NCI-H82 (cell line): ENCODE measurements at regions not wholly inside any gene's neighbourhood (a gene's known extent, or its start where the extent isn't known, plus 50 kb on each side); places are given as distances from the start of the nearest gene placed in this dataset.

Source experiments
- DNase-seq: peaks from one replicate; lab custom pipeline; 2025; lab: John Stamatoyannopoulos, UW

DNA sequence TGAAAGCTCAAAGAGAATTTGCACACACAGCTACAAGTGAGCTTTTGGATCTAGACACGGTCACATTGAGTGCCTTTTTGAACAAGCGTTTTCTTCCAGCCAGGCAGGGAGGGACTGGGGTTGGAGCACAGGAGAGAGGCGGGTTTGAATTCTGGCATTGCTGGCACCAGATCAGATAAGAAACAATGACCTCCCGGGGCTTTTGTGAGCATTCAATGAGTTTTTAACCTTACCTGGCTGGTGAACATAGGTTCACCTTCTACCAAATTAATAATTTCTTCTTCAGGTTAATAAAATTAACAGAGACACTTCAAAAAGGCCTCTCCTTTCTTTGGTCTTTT is 312.9 kb upstream of the MSX2 start:
- no peak for DNase-seq

- DNase-seq: no peak
These were observed 312.0 kb upstream of the MSX2 start for GRCh38 chr5:174412374-174412773.

DNA sequence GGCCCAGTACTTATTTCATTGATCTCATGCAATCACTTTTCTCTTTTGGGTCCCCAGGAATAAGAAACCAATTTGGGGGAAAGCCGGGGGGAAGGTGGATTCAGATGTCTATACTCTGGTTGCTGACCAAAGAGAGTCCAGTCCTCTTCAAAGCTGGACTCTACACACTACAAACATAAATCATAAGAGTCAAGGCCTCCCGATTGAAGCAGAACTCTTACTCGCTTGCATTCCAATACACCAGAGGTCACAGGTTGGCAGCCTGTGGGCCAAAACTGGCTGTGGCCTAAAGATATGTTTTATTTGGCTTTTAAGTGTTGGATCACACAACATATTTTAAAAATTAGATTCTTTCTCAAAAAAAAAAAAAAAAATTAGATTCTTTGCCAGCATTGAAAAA is 311.4 kb upstream of the MSX2 start:
- no peak for DNase-seq

DNA sequence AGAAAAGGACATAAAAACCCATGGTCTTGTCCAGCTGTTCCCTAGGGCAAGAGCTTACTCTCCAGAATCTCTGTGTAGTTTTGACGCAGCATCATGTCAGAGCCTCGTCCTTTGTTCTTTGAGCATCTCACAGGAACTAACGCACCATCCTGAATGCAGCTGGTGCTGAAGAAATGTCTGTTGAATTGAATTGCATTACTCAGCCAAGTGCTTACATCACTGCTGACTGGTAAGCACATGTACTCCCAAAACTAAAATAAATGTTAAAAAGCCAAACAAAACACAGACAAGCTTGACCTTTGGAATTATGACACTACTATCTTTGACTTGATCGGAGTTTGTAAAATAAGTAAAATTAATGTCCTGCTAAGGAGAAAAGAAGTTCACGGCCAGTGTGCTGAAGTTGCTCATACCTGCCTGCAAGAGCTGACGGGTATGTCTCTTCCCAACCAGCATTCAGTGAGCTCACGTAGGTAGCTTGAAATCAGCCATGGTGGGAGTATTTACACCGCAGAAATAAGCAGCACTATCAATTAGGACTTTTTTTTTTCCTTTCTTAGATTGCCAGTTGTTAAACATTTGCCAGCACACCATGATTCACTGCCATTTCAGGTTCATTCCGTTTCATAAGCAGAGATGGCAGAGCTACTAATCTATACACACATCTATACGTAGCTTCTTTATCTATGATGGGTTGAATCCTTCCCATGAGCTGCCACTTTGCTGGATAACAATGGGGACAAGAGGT is 310.6 kb upstream of the MSX2 start:
- DNase-seq: no peak

DNA sequence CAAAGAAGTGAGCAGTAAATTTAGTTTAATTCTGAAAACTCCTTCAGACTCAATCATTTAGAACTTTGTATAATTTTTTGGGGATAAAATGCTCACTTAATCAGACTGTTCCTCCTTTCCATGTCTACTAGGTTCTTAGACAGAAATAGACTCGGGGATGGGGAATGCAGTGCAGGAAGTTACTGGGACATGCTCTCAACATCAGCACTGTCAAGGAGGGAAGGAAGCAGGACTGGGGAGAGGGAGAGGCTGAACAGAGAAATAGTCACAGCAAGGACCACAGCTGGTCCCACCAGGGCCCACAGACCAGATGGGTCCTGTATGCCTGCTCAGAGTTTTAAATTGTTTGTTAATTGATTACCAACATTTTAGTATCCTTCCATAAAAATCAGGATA is 310.1 kb upstream of the MSX2 start:
- DNase-seq: no peak

GRCh38 chr5:174418809-174419539 is 305.4 kb upstream of the MSX2 start:
- no peak for DNase-seq

GRCh38 chr5:174419540-174420132 is 304.7 kb upstream of the MSX2 start:
- DNase-seq: peak; percentile 87

DNA sequence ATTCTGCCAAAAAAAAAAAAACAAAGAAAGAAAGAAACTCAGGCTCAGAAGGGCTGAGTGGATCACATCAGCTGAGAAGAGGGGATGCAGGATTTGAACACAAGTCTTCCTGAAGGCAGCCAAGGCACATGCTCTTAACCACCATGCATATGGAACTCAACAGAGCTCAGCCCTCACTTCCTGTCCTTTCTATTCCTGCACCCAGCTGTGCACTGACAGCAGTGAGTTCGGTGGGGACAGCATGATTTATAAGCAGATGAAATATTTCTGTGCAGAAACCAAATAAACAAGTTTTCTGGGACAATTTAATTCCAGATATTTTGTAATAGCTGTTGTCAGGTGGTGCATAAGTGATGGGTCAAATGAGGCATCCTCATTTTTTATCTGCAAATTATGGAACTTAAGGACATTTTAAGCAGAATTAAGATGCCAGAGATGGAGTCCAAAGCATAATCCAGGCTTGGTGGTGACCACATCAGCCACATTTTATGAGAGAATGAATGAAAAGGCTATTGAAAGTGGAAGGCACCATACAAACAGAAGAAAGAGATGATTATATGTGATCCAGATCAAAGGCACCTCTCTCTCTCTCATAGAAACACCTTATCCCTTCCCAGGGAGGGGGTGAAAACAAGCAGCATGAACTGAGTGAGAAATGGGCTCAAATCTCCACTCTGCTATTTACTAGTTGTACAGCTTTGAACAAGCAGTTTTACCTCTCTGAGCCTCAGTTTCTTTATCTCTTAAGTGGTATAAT is 303.6 kb upstream of the MSX2 start:
- no peak for DNase-seq

DNA sequence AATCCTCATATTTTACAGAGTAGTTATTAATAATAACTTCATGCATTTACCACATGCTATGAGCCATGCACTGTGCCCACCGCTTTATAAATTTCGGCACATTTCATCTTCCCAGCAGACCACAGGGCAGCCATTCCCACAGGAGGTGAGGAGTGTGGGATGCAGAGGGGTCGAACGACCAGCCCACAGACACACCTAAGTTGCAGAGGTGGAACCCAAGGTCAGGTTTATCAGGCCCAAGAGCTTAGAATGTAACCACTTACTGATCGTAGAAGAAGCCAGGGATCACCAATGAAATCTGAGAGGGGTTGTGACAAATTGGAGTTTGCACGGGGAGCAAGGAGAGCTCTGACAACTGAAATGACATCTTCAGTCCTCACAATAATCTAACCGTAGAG is 303.0 kb upstream of the MSX2 start:
- DNase-seq: no peak

- peak; percentile 58 for DNase-seq
These were observed 300.8 kb upstream of the MSX2 start for GRCh38 chr5:174423558-174423957.

DNA sequence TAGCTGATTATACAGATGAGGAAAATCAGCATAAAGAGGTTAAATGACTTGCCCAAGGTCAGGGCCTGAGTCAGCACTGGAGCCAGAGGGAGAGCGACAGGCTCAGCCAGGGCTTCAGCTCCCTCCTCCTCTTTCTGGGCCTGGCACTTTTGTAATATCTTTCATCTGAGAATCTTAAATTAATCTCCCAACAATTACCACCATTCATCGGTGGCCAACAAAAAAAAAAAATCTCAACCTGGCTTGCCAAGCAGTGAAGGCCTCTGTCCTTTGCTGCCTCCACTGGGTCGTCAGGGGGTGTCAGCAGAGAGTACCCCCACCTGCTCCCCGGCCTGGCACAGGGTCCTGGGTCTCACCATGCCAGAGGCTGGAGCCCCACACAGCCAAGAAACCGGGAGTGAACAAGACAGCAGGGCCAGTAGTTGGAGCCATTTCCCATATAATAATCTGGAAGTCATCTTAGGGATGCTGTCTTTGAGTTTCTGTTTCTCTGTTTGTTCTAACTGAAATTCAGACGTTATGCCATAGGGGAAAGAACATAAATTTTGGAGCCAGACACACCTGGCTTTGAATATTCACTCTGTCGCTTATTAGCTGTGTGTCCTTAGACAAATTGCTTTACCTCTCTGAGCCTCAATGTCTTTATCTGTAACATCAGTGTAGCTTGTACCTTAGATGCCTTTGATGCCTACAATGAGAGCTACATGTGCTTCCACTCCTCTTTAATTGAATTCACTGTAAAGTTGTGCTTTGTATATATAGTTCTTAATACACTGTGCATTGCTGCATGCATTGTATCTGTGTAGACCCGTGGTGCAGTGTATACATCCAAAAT is 299.9 kb upstream of the MSX2 start:
- DNase-seq: no peak

DNA sequence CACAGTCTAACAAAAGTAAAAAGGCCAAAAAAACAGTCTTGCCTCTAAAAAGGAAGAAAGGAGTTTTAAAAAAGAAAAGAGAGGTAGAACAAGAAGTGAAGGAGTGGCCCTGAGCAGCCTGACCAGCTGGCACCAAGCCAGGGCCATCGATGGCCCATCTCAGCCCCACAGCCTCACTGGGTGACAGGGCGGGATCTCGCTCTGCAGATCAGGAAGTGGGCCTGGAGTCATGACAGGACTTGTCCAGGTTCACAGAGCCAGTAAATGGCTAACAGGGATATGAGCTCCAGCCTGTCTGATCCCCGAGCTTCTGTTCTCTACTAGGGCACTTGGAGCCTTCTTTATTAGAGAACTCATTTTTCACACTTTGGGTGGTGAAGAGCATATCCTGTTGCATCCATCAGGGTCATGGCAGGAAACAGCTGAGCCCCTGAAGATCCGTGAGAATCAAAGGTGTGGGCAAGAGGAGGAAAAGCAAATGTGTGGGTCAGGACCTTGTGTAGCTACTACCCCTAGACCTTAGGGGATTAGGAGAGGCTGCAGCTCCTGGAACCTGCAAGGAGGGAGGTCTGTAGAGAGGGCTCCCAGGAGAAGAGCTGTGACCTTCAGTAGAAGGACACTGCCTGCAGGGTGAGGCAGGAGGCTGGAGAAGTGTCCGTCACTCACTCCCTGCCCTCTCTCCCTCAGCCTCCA is 299.0 kb upstream of the MSX2 start:
- peak; percentile 9 for DNase-seq

- peak; percentile 88 for DNase-seq
These were observed 298.5 kb upstream of the MSX2 start for GRCh38 chr5:174425964-174426290.

DNA sequence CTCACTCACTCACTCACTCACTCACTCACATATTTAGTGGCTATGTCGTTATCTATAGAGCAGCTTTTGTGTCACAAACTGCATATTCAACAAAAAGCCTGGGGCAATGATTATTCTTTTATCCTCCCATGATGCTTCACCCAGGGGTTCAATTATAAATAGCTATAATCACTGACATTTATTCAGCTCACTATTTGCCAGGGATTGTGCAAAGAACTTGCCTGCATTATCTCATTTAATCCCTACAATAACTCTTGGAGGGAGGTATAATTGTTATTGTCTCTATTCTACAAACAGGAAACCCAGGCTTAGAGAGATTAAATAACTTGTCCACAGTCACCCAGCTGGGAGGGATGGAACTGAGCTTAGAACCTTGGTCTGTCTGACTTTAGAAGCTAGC is 298.0 kb upstream of the MSX2 start:
- peak; percentile 41 for DNase-seq

GRCh38 chr5:174426851-174427250 is 297.5 kb upstream of the MSX2 start:
- DNase-seq: no peak

DNA sequence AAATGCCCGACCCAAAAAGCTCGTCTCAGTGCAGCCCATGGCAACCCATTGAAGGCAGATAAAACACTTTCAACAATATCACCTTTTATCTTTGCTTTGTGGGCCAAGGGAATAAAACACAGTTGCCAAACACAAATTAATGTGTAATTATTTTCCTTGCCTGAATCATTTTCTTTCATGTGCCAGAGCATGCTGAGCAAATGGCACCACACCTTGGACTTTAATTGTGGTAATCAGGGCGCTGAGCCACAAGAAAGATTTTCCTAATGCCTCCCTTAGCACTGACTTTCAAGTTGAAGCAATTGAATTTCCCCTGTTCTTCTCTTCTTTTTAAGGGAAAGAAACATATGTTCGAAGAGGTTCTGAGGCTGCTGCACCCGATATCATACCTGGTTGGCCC is 297.1 kb upstream of the MSX2 start:
- DNase-seq: no peak

DNA sequence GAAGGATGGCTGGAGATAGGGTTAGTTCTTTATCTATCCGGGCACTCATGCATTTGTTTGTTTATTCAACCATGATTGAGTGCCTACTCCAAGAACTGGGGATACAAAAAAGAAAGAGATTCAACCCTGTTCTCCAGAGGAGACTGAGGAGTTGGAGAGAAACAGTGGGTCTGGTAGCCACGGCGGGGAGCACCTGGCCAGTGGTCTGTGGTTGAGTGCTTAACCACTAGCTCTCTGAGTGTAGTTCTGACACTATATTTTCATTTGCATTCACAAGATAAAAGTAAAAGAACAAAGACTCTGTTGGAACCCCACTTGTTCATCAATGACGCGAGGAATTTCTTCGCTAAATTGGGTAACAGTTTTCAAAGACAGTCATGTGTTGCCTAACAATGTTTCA is 295.5 kb upstream of the MSX2 start:
- no peak for DNase-seq

DNA sequence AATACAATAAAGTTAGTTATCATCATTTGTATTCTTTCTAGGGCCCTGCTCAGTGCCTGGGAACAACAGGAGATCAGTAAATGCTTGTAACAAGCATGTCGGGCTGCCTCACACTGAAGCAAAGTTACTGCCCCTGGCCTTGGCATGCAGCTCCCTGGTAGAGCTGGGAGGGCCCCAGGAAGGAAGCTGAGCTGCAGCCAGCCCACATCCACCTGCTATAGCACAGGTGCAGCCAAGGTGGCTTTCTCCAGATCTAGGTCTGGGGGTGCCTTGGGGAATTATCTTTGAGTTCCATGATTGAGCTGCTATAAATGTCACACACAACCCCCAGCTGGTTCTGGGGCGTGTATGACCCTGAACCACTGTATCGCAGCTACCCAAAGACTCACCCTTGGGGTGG is 293.4 kb upstream of the MSX2 start:
- DNase-seq: no peak

DNA sequence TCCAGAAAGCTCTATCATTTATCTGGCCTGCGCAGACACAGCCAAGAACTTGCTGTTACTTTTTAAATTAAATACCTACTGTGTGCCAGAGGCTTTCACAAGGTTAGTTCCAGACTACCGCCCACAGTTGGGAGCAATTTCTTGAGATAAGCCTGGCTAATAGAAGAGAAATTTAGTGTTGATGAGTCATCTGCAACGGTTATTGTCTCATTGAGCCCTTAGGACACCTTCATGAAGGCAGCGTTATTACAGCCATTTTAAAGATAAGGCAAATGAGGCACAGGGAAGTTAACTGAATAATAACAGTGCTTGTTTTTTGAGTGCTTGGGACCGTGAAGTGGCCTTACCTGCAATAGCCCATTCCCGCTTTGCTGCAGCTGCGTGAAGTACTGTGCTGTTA is 292.9 kb upstream of the MSX2 start:
- no peak for DNase-seq

DNA sequence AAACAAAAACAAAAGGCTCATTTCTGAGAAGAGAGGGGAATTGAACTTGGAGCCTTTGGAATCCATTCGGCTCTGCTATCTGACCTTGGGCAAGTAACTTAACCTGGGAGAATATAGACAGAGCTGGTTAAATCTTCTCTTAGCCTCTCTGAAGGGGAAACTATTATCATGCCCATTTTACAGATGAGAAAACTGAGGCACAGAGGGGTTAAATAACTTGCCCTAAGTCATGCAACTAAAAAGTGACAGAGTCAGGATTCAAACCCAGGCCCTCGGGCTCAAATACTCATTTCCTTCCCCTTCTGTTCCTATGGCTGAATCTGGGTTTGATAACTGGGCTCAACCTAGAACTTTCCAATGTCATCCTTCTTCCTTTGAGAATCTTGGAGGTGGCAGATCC is 291.3 kb upstream of the MSX2 start:
- no peak for DNase-seq

DNA sequence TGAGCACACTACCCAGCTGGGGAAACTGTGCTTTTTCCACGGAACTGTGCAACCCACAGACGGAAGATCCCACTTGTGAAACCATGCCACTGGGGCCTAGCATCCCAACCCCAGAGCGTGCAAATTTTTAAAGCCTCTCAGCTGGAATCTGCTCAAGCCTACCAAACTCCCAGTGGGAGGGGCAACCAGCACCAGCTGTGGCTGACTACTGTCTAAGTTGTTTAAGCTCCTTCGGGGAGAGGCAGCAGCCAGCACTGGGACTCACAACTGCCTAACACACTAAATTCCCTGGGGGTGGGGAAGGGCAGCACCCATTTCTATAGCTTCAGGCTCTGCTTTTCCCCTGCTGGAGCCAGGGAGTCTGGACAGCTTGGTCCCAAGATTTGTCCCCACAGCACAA is 287.6 kb upstream of the MSX2 start:
- peak; percentile 53 for DNase-seq
